Astrocyte of the spinal cord (primary cell): ENCODE measurements at regions not wholly inside any gene's neighbourhood (a gene's known extent, or its start where the extent isn't known, plus 50 kb on each side); places are given as distances from the start of the nearest gene placed in this dataset.

Source experiments
- DNase-seq: peaks from one replicate; pipeline ENCODE4 v3.0.0; 2011; ENCODE audit warnings: low read depth, low spot score
- H3K4me3 ChIP-seq: 2 replicates; pipeline ENCODE4 v1.5.1; 2011; ENCODE audit warnings: low read depth, mild to moderate bottlenecking, low read length, moderate library complexity
- in situ Hi-C: cut with HindIII; loops from 2 replicates; pipeline ENCODE4 v1.10.0; 2017; ENCODE audit warnings: low sequenced_read_pairs
- TF ChIP-seq, protein P1 (sequence below): IDR thresholded peaks from 2 replicates; pipeline ENCODE4 v1.5.1; 2012; ENCODE audit warnings: low read depth, mild to moderate bottlenecking, low read length, inconsistent platforms

DNA sequence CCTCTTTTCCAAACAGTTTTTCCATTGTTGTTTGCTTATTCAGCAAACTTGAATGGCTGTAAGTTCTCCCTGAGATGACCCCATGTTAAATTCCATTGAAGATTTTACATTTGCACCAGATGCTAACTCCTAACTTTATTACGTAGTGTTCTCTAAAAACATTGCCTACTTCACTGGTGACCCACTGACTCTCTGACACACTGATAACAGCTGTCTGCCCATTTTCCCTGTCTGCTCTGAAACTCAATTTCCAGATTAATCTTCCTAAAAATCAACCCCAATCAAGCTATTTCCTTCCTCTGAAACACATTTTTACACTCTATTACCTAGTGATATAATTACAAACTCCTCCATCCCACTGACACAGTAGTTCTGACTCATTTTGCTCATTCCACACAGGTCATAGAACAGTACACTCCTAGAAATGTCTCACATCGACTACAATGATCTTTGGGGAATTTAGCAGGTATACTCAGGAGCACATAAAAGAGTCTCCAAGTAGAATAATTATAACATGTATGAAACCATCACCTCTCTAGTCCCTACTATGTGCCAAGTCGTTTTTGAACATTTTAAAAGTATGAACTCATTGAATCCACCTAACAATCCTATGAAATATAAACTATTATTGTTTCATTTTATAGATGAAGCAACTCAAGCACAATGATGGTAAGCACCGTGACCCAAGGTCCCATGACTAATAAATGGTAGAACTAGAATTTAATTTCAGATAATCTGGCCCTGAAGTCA lies 210.9 kb downstream of the SLIT2 start:
- DNase-seq: peak; percentile 20
- TF ChIP-seq, protein P1, sequence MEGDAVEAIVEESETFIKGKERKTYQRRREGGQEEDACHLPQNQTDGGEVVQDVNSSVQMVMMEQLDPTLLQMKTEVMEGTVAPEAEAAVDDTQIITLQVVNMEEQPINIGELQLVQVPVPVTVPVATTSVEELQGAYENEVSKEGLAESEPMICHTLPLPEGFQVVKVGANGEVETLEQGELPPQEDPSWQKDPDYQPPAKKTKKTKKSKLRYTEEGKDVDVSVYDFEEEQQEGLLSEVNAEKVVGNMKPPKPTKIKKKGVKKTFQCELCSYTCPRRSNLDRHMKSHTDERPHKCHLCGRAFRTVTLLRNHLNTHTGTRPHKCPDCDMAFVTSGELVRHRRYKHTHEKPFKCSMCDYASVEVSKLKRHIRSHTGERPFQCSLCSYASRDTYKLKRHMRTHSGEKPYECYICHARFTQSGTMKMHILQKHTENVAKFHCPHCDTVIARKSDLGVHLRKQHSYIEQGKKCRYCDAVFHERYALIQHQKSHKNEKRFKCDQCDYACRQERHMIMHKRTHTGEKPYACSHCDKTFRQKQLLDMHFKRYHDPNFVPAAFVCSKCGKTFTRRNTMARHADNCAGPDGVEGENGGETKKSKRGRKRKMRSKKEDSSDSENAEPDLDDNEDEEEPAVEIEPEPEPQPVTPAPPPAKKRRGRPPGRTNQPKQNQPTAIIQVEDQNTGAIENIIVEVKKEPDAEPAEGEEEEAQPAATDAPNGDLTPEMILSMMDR: no peak
- in situ Hi-C loops: no loop called here
- no peak overlapping the region for H3K4me3 ChIP-seq

DNA sequence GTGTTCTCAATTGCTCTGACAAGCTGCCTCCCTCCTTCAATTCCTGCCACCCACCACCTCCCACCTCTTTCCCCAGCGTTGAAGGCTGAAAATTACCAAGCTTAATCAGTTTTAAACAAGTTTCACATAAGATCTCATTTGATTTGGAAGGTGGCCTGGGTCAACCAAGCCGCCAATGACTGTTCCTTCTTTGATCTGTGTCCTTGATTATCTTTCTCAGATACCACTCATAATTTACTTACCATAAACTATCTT lies 211.4 kb downstream of the SLIT2 start:
- no peak for DNase-seq
- TF ChIP-seq, protein P1: no peak
- H3K4me3 ChIP-seq: no peak overlapping the region
- in situ Hi-C loops: no loop called here

DNA sequence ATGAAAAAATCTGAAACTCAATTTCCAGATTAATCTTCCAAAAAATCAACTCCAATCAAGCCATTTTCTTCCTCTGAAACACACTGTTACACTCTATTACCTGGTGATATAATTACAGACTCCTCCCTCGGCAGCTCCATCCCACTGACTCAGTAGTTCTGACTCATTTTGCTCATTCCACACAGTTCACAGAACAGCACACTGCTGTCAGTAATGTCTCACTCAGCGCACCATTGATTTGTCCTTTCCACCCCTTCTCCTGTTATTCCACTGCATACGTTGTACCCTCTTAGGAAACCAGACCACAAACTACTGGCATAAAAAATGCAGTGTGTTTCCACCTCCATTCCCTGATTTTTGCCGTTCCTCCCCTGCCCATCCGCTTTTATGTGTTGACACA lies 212.7 kb downstream of the SLIT2 start:
- no peak overlapping the region for H3K4me3 ChIP-seq
- TF ChIP-seq, protein P1: no peak
- in situ Hi-C loops: no loop called here

DNA sequence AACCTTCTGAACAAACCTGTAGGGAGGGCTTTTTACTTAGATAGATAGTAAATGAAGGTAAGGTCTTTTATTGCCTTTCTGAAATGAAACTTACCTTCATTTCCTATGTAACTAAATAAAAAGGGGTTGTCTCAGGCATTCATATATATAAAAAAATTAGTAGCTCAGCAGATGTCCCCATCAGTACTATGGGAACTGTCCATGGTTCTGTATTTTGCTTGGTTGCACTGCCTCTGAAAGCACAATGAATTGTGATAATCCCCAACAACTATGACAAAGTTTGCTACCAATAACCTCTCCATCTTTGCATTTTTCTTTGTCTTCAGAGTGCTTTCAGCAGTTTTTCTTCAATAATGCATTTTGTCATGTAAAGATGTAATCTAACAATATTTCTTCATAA lies 222.4 kb downstream of the SLIT2 start:
- peak; percentile 36 for DNase-seq
- TF ChIP-seq, protein P1: no peak
- in situ Hi-C loops: no loop called here
- no peak overlapping the region for H3K4me3 ChIP-seq

More for the DNA sequence above, 212.7 kb downstream of the SLIT2 start:
- peak; percentile 58 for DNase-seq

DNA sequence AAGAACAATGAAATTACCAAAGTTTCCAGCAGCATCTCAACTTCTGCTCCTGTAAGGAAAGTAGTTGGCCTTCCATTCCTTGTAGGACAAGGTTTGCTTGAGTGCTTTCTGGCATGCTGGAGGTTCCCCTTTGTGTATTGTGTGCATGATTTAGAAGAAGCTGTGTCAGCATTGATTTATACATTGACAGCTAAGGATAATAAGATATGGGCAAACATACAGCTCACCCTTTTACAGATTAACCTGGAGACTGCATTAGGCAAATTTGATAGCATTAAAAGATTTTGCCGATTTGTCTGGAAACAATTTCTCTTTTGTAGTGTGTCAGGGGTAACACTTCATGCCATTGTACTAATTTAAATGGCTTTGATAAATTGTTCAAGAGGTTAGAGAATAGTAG lies 221.8 kb upstream of the PACRGL start:
- DNase-seq: no peak
- H3K4me3 ChIP-seq: no peak overlapping the region
- TF ChIP-seq, protein P1: no peak
- in situ Hi-C loops: no loop called here

DNA sequence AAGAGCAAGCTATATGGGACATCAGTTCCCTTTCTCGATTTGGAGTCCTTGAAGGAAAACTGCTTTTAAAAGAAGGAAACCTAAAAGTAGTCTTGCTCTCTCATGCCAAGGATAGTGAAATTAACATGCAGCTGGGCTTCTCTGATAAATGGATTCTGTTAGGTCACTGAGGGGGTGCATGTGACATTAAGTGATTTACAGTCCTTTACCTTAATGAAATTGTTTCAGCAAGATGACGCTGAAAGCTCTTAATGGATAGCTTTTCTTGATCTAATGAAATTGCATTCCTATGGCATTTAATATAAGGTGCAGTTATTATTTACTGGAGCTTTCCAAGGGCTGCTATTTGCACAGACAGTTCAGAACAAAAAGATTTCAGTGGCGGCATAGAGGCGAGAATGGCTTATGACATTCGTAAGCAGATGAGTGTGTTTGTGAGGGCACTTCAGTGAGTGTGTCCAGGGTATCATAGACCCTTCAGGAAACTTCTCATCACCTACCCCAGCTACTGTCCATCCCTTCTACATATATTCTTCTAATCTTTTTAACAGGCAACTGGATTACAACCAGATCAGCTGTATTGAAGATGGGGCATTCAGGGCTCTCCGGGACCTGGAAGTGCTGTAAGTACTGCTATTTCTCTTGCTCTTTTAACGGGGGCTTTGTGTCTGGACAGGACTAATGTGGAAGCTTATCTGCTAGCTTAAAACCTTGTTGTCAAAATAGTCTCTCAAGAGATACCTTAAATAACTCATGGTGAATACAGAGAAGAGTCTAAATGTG lies 219.9 kb upstream of the PACRGL start:
- in situ Hi-C loops: no loop called here
- TF ChIP-seq, protein P1: no peak
- no peak overlapping the region for H3K4me3 ChIP-seq
- DNase-seq: no peak
